Kidney tubule cell (primary cell): ENCODE measurements at regions not wholly inside any gene's neighbourhood (a gene's known extent, or its start where the extent isn't known, plus 50 kb on each side); places are given as distances from the start of the nearest gene placed in this dataset.
A peak's percentile ranks its signal among the peaks of the same experiment; 100 is the strongest.

Experiments used
- DNase-seq: peaks from one replicate; pipeline ENCODE4 v3.0.0-alpha.2; 2018; ENCODE audit warnings: low spot score

- DNase-seq: no peak
Observed at GRCh38 chr13:48583859-48584311, 51.0 kb upstream of the RCBTB2 start.

- peak; percentile 26 for DNase-seq
Observed at GRCh38 chr13:48585456-48585840, 52.6 kb upstream of the RCBTB2 start.

- no peak for DNase-seq
Observed at GRCh38 chr13:48586591-48587103, 53.8 kb upstream of the RCBTB2 start.

GRCh38 chr13:48588120-48588519 is 55.2 kb upstream of the RCBTB2 start:
- no peak for DNase-seq

GRCh38 chr13:48590141-48590901 is 57.4 kb upstream of the RCBTB2 start:
- DNase-seq: peak; percentile 24

- peak; percentile 86 for DNase-seq
Observed at GRCh38 chr13:48591124-48591872, 58.4 kb upstream of the RCBTB2 start.

- DNase-seq: no peak
Observed at GRCh38 chr13:48591889-48592687, 59.2 kb upstream of the RCBTB2 start.

- DNase-seq: no peak
Observed at GRCh38 chr13:48592688-48593049, 59.8 kb upstream of the RCBTB2 start.

- DNase-seq: no peak
Observed at GRCh38 chr13:48593536-48593935, 60.2 kb upstream of the CYSLTR2 start.

GRCh38 chr13:48594096-48594815 is 59.5 kb upstream of the CYSLTR2 start:
- DNase-seq: no peak

GRCh38 chr13:48595431-48596429 is 58.0 kb upstream of the CYSLTR2 start:
- peak; percentile 87 for DNase-seq

GRCh38 chr13:48600374-48601364 is 53.1 kb upstream of the CYSLTR2 start:
- DNase-seq: peak; percentile 87

GRCh38 chr13:48602296-48603016 is 51.3 kb upstream of the CYSLTR2 start:
- DNase-seq: no peak

GRCh38 chr13:48603375-48603774 is 50.4 kb upstream of the CYSLTR2 start:
- no peak for DNase-seq
